ENCODE measurements at regions not wholly inside any gene's neighbourhood (a gene's known extent, or its start where the extent isn't known, plus 50 kb on each side); places are given as distances from the start of the nearest gene placed in this dataset.

GRCh38 chr12:30517320-30517719, 178.3 kb downstream of the IPO8 start:
- Histone ChIP-seq H3K23ac (ENCODE audit: low read depth, low read length) (no peak overlapping the region), H4K91ac (ENCODE audit: insufficient read depth, low read depth, low read length) (no peak overlapping the region), H2BK20ac (ENCODE audit: low read depth, low read length) (no peak overlapping the region), H3K4ac (ENCODE audit: low read depth, low read length) (no peak overlapping the region), H3K4me1 (ENCODE audit: control insufficient read depth, insufficient read depth, low read length) (no peaks in the 10 kb centered on the region), H2AK5ac (ENCODE audit: low read depth, low read length) (no peak overlapping the region), H4K5ac (ENCODE audit: low read depth, low read length) (no peak overlapping the region), H3K14ac (replicated peaks; ENCODE audit: low read depth, low read length) (no peak overlapping the region), H3K36me3 (ENCODE audit: control insufficient read depth, insufficient read depth, low read length) (no peaks in the 10 kb centered on the region), H3K79me1 (ENCODE audit: low read depth in 1 of 2, low read length in 2 of 2) (no peaks in the 10 kb centered on the region), H2AFZ (replicated peaks; ENCODE audit: low read length, poor library complexity) (no peak overlapping the region), H3K56ac (ENCODE audit: extremely low read depth, insufficient read depth, low read length) (no peak overlapping the region), H4K20me1 (ENCODE audit: insufficient read depth, low read length) (no peaks in the 10 kb centered on the region), H3K4me2 (ENCODE audit: low read depth, low read length) (no peak overlapping the region), H3K9me1 (ENCODE audit: insufficient read depth, low read length) (no peaks in the 10 kb centered on the region), H3K9ac (ENCODE audit: low read depth, low read length) (no peak overlapping the region), H4K8ac (ENCODE audit: low read depth in 2 of 2, low read length in 2 of 2) (no peak overlapping the region), H2BK15ac (ENCODE audit: low read depth, low read length) (no peak overlapping the region), H2BK5ac (ENCODE audit: low read depth, low read length, poor library complexity, severe bottlenecking) (no peak overlapping the region), H2BK120ac (ENCODE audit: low read depth, low read length) (no peak overlapping the region), H3K18ac (ENCODE audit: low read depth, low read length) (no peak overlapping the region), H3K27ac (ENCODE audit: insufficient read depth, low read length) (no peak overlapping the region), H3K27me3 (ENCODE audit: control insufficient read depth, insufficient read depth, low read length) (no peaks in the 10 kb centered on the region), H2AK9ac (replicated peaks; ENCODE audit: low read depth, low read length, poor library complexity) (no peak overlapping the region), H3K9me3 (ENCODE audit: control insufficient read depth, insufficient read depth, low read length) (no peaks in the 10 kb centered on the region), H3K4me3 (ENCODE audit: insufficient read depth, low read depth, low read length) (no peak overlapping the region)
- DNase-seq = no peak
- ChIA-PET POLR2A (ENCODE audit: unreplicated experiment) (interaction anchor here (1.1 kb wide), 1 partner anchor 21 kb away, joined by 3 read pairs; no protein-coding TSS in a partner anchor), CTCF (no interaction called here)
- in situ Hi-C loops (cut with MboI; ENCODE audit: low sequenced_read_pairs) (no loop called here), dilution Hi-C loops (cut with HindIII; ENCODE audit: low sequenced_read_pairs, unreplicated experiment) (no loop called here), intact Hi-C loops (cut with micrococcal nuclease) (loop anchor here (10.0 kb wide), 1 partner anchor 733 kb away; the partner anchor contains the start of gene TMTC1)
- no CpG with 5 or more reads among the region's 1 CpG for WGBS, 2 experiments (ENCODE audit: extremely low coverage in 2 of 2, insufficient read length in 1 of 2)
- TF ChIP-seq MAZ (IDR thresholded peaks at IDR 0.05; ENCODE audit: borderline replicate concordance, low read depth, low read length) (no peak), MXI1 (IDR thresholded peaks at IDR 0.05; ENCODE audit: borderline replicate concordance, low read depth, low read length) (no peak), CEBPB (IDR thresholded peaks at IDR 0.05; ENCODE audit: low read depth, low read length) (no peak), NFE2L2 (IDR thresholded peaks at IDR 0.05; ENCODE audit: low read depth, low read length) (no peak), POLR2A (IDR thresholded peaks at IDR 0.05; ENCODE audit: low read depth, low read length) (no peak), USF2 (IDR thresholded peaks at IDR 0.05; ENCODE audit: low read depth, low read length) (no peak), FOS (IDR thresholded peaks at IDR 0.05; ENCODE audit: low read depth, low read length) (no peak), SMC3 (IDR thresholded peaks at IDR 0.05; ENCODE audit: low read depth, low read length) (no peak), RAD21 (IDR thresholded peaks at IDR 0.05; ENCODE audit: low read length) (no peak), MAFK (IDR thresholded peaks at IDR 0.05; ENCODE audit: low read depth, low read length) (no peak), RFX5 (IDR thresholded peaks at IDR 0.05; ENCODE audit: low read depth, low read length) (no peak), CTCF (conservative IDR thresholded peaks at IDR 0.05; ENCODE audit: low read depth, low read length) (no peak), CHD1 (IDR thresholded peaks at IDR 0.05; ENCODE audit: low read depth, low read length) (no peak), BHLHE40 (IDR thresholded peaks at IDR 0.05; ENCODE audit: low read depth, low read length) (no peak), RCOR1 (IDR thresholded peaks at IDR 0.05; ENCODE audit: insufficient replicate concordance, low read length) (no peak), ELK1 (IDR thresholded peaks at IDR 0.05; ENCODE audit: borderline replicate concordance, low read depth, low read length) (no peak)
- no peak for ATAC-seq (ENCODE audit: low read depth)
- BruUV-seq (replicated peaks) = no TSS peak
